Upper lobe of left lung (tissue), 6 donors: ENCODE measurements at regions not wholly inside any gene's neighbourhood (a gene's known extent, or its start where the extent isn't known, plus 50 kb on each side); places are given as distances from the start of the nearest gene placed in this dataset.

Experiments used
- ATAC-seq, 2 donors: fragments of 200-7000 bp; cut with Tn5 transposase; one replicate each; pipeline ENCODE4 v1.9.1; 2022; ENCODE audit warnings: mild to moderate bottlenecking in 2 of 2, moderate library complexity in 2 of 2; ENCODE audit not compliant: low FRiP score in 2 of 2
- DNase-seq, 2 donors: peaks; one replicate each; pipeline ENCODE4 v3.0.0-alpha.2; 2019 to 2020
- H3K27ac ChIP-seq, 4 donors: fragments of 200-600 bp; sonication (generic); one replicate each; pipeline ENCODE4 v1.5.1; 2016 to 2019
- H3K27me3 ChIP-seq, 4 donors: fragments of 200-600 bp; sonication (generic); one replicate each; pipeline ENCODE4 v1.5.1; 2017 to 2019
- H3K36me3 ChIP-seq, 4 donors: fragments of 200-600 bp; sonication (generic); one replicate each; pipeline ENCODE4 v1.5.1; 2016 to 2019
- H3K4me1 ChIP-seq, 4 donors: fragments of 200-600 bp; sonication (generic); one replicate each; pipeline ENCODE4 v1.5.1; 2018 to 2019
- H3K4me3 ChIP-seq, 4 donors: fragments of 200-600 bp; sonication (generic); one replicate each; pipeline ENCODE4 v1.5.1; 2017 to 2019; ENCODE audit warnings: mild to moderate bottlenecking in 2 of 4, moderate library complexity in 1 of 4
- H3K9me3 ChIP-seq, 4 donors: fragments of 200-600 bp; sonication (generic); one replicate each; pipeline ENCODE4 v1.5.1; 2018 to 2019
- CTCF ChIP-seq, 6 experiments: fragments of 450-650 bp in 4 of 6; fragments of 200-600 bp in 2 of 6; sonication (generic) in 2 of 6; IDR thresholded peaks; one replicate each; pipeline ENCODE4 v1.5.1; 2016 to 2019; ENCODE audit warnings: antibody characterized with exemption in 6 of 6
- EP300 ChIP-seq, 4 donors: sonication (generic); formaldehyde crosslinking; IDR thresholded peaks; one replicate each; pipeline ENCODE4 v1.5.1; 2017; ENCODE audit warnings: antibody characterized with exemption in 4 of 4, control low read depth in 2 of 4
- POLR2A ChIP-seq, 4 donors: fragments of 450-650 bp; IDR thresholded peaks; one replicate each; pipeline ENCODE4 v1.5.1; 2016 to 2017; ENCODE audit warnings: antibody characterized with exemption in 4 of 4, mild to moderate bottlenecking in 2 of 4
- POLR2AphosphoS5 ChIP-seq, 2 donors: sonication (generic); formaldehyde crosslinking; IDR thresholded peaks; one replicate each; pipeline ENCODE4 v1.5.1; 2017; ENCODE audit warnings: antibody characterized with exemption in 2 of 2
- WGBS, 2 donors: methylation state at CpG; one replicate each; pipeline ENCODE4 v1.1.5; 2017 to 2018; 5-methylcytosine and 5-hydroxymethylcytosine counted together
- donor health status: DM: no; HTN: no; CAD: no; lungs with moderate emphysema.
- donor health status: DM: no; HTN: yes; CAD: no; lungs with severe emphysema.

GRCh38 chr10:117721873-117722272, 179.3 kb downstream of the EMX2 start:
- no peak for TF ChIP-seq POLR2A (IDR thresholded peaks at IDR 0.05)
- TF ChIP-seq EP300 (IDR thresholded peaks at IDR 0.05), result no peak
- no peak for TF ChIP-seq POLR2AphosphoS5 (IDR thresholded peaks at IDR 0.05)
- TF ChIP-seq CTCF (IDR thresholded peaks at IDR 0.05), result no peak
- WGBS, 2 donors, result 73 to 75% methylated on average over 5 of the region's 5 CpGs
- H3K36me3 ChIP-seq, result no peaks in the 10 kb centered on the region
- DNase-seq (no peak), ATAC-seq (no peak)
- no peak overlapping the region for H3K4me3 ChIP-seq
- H3K27me3 ChIP-seq, result no peaks in the 10 kb centered on the region
- no peaks in the 10 kb centered on the region for H3K9me3 ChIP-seq
- no peak overlapping the region for H3K27ac ChIP-seq
- H3K4me1 ChIP-seq, result no peaks in the 10 kb centered on the region

GRCh38 chr10:117723343-117723742, 180.8 kb downstream of the EMX2 start:
- H3K9me3 ChIP-seq, result no peaks in the 10 kb centered on the region
- no peak for ATAC-seq
- no peaks in the 10 kb centered on the region for H3K36me3 ChIP-seq
- no peak overlapping the region for H3K27ac ChIP-seq
- WGBS, 2 donors, result 66 to 73% methylated on average over 4 of the region's 4 CpGs
- DNase-seq, result no peak
- no peaks in the 10 kb centered on the region for H3K27me3 ChIP-seq
- TF ChIP-seq POLR2A (IDR thresholded peaks at IDR 0.05) (no peak), CTCF (IDR thresholded peaks at IDR 0.05) (no peak), EP300 (IDR thresholded peaks at IDR 0.05) (no peak), POLR2AphosphoS5 (IDR thresholded peaks at IDR 0.05) (no peak)
- no peak overlapping the region for H3K4me3 ChIP-seq
- no peaks in the 10 kb centered on the region for H3K4me1 ChIP-seq

GRCh38 chr10:117725993-117726392, 183.4 kb downstream of the EMX2 start:
- Histone ChIP-seq H3K27me3 (no peaks in the 10 kb centered on the region), H3K4me3 (no peak overlapping the region), H3K9me3 (no peaks in the 10 kb centered on the region), H3K4me1 (no peaks in the 10 kb centered on the region), H3K36me3 (no peaks in the 10 kb centered on the region), H3K27ac (no peak overlapping the region)
- DNase-seq (no peak), ATAC-seq (no peak)
- TF ChIP-seq CTCF (IDR thresholded peaks at IDR 0.05), result no peak
- TF ChIP-seq POLR2AphosphoS5 (IDR thresholded peaks at IDR 0.05), result no peak
- TF ChIP-seq EP300 (IDR thresholded peaks at IDR 0.05), result no peak
- TF ChIP-seq POLR2A (IDR thresholded peaks at IDR 0.05), result no peak
- WGBS, 2 donors, result 60 to 66% methylated on average over 3 of the region's 3 CpGs

- H3K27me3 ChIP-seq, result no peaks in the 10 kb centered on the region
- TF ChIP-seq POLR2A (IDR thresholded peaks at IDR 0.05) (no peak), EP300 (IDR thresholded peaks at IDR 0.05) (no peak), POLR2AphosphoS5 (IDR thresholded peaks at IDR 0.05) (no peak), CTCF (IDR thresholded peaks at IDR 0.05) (no peak)
- no peaks in the 10 kb centered on the region for H3K4me1 ChIP-seq
- no peaks in the 10 kb centered on the region for H3K36me3 ChIP-seq
- WGBS, 2 donors, result 83 to 85% methylated on average over 2 of the region's 2 CpGs
- no peaks in the 10 kb centered on the region for H3K9me3 ChIP-seq
- DNase-seq, result no peak
- no peak overlapping the region for H3K4me3 ChIP-seq
- no peak for ATAC-seq
- no peak overlapping the region for H3K27ac ChIP-seq
These were observed 184.2 kb downstream of the EMX2 start for GRCh38 chr10:117726596-117727295.

GRCh38 chr10:117727421-117727820, 184.9 kb downstream of the EMX2 start:
- Histone ChIP-seq H3K9me3 (no peaks in the 10 kb centered on the region), H3K36me3 (no peaks in the 10 kb centered on the region), H3K4me1 (no peaks in the 10 kb centered on the region), H3K27me3 (no peaks in the 10 kb centered on the region), H3K27ac (no peak overlapping the region), H3K4me3 (no peak overlapping the region)
- DNase-seq (no peak), ATAC-seq (no peak)
- WGBS, 2 donors, result 82 to 88% methylated on average over 4 of the region's 4 CpGs
- TF ChIP-seq POLR2AphosphoS5 (IDR thresholded peaks at IDR 0.05) (no peak), EP300 (IDR thresholded peaks at IDR 0.05) (no peak), POLR2A (IDR thresholded peaks at IDR 0.05) (no peak), CTCF (IDR thresholded peaks at IDR 0.05) (no peak)
